A673 (cell line): ENCODE measurements at regions not wholly inside any gene's neighbourhood (a gene's known extent, or its start where the extent isn't known, plus 50 kb on each side); places are given as distances from the start of the nearest gene placed in this dataset.

Experiments
- CTCF ChIP-seq: fragments of 300-800, 200-600 bp; sonication (generic); conservative IDR thresholded peaks from 2 replicates; pipeline ENCODE4 v1.5.1; 2017; ENCODE audit warnings: low read depth, mild to moderate bottlenecking, antibody characterized with exemption, low read length, moderate library complexity, mixed read lengths
- EZH2 ChIP-seq: fragments of 200-600 bp; sonication (generic); IDR thresholded peaks from 2 replicates; pipeline ENCODE4 v1.6.1; 2017; ENCODE audit warnings: borderline replicate concordance, low read depth, mild to moderate bottlenecking, mixed read lengths, antibody characterized with exemption, low read length; ENCODE audit not compliant: poor library complexity, severe bottlenecking

GRCh38 chr3:140760324-140761075 is 82.6 kb downstream of the TRIM42 start:
- TF ChIP-seq CTCF = no peak
- TF ChIP-seq EZH2 = no peak
